Ovary (tissue), 7 donors: ENCODE measurements at regions not wholly inside any gene's neighbourhood (a gene's known extent, or its start where the extent isn't known, plus 50 kb on each side); places are given as distances from the start of the nearest gene placed in this dataset.
"Not testable (repeated sequence)": the region's sequence is repeated elsewhere in the genome, so short reads cannot be mapped to it uniquely, and the experiment has no call there.

Experiments
- DNase-seq, 5 donors: peaks; one replicate each; pipeline ENCODE4 v3.0.0-alpha.2; 2019 to 2020
- H3K27ac ChIP-seq, 2 donors: fragments of 200-600 bp; one replicate each; pipeline versions ENCODE4 v1.5.1 to v1.8.0; 2019 to 2022
- H3K27me3 ChIP-seq: fragments of 200-600 bp; one replicate; pipeline ENCODE4 v1.8.0; 2022
- H3K36me3 ChIP-seq: fragments of 200-600 bp; sonication (generic); one replicate; pipeline ENCODE4 v1.5.1; 2019
- H3K4me1 ChIP-seq: one replicate; pipeline ENCODE4 v1.8.1; 2013; ENCODE audit warnings: mild to moderate bottlenecking, moderate library complexity; ENCODE audit not compliant: insufficient read depth
- H3K4me3 ChIP-seq: fragments of 200-600 bp; sonication (generic); one replicate; pipeline ENCODE4 v1.5.1; 2017
- H3K9me3 ChIP-seq, 2 donors: fragments of 200-600 bp in 1 of 2; sonication (generic) in 1 of 2; one replicate each; pipeline versions ENCODE4 v1.5.1 to v1.8.1; 2013 to 2019; ENCODE audit warnings: mild to moderate bottlenecking in 1 of 2, moderate library complexity in 1 of 2
- EP300 ChIP-seq: sonication (generic); formaldehyde crosslinking; IDR thresholded peaks from one replicate; pipeline ENCODE4 v1.6.1; 2017; ENCODE audit warnings: antibody characterized with exemption
- POLR2A ChIP-seq: fragments of 450-650 bp; IDR thresholded peaks from one replicate; pipeline ENCODE4 v1.6.1; 2017; ENCODE audit warnings: antibody characterized with exemption, mild to moderate bottlenecking, moderate library complexity
- WGBS, 3 donors: extraction: QIAGEN DNeasy Blood & Tissue Kit in 1 of 3; methylation state at CpG; one replicate each; pipeline versions ENCODE4 v1.1.5 to v1.1.7; 2013 to 2017; 5-methylcytosine and 5-hydroxymethylcytosine counted together
- intact Hi-C, 4 donors: fragments of 100-400 bp; cut with DNase I; formaldehyde crosslinking; loops; one replicate each; pipeline versions ENCODE4 v1.11.0 to v1.15.1; 2022 to 2023
- TF ChIP-seq, protein P1 (sequence below), 3 donors: fragments of 450-650 bp in 2 of 3; fragments of 200-600 bp in 1 of 3; IDR thresholded peaks; one replicate each; pipeline versions ENCODE4 v1.5.1 to v1.8.0; 2016 to 2022; ENCODE audit warnings: antibody characterized with exemption in 3 of 3, mild to moderate bottlenecking in 1 of 3
- donor health status: DM: no; HTN: no; CAD: no; lungs with moderate emphysema.
- donor health status: DM: no; HTN: no; CAD: no.
- donor health status: Bipolar disorder and iron deficiency.
- donor health status: DM: no; HTN: no; CAD: no.
- donor health status: DM: yes; HTN: yes; CAD: no.

DNA sequence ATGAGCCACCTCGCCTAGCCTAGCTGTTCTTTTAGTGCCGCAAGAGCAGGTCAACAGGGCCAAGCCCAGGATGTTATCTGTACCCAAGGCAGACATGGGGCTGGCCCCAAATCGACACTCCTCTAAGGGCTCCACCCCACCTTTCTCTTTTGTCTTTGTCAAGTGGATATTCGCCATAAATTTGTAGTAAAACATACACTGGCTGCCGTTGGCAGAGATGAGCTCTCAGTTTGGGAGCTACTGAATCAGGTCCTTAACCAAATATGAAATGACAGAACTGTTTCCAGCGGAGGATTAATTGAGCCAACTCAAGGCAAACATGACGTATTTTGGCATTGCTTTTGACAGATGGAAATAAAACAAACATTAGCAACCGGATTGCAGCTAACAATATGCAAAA lies 556.9 kb upstream of the CDH5 start:
- 67 to 80% (median 78%) methylated on average over 8 of the region's 8 CpGs for WGBS, 3 donors
- Histone ChIP-seq H3K27me3 (no peaks in the 10 kb centered on the region), H3K27ac (no peak overlapping the region), H3K36me3 (no peaks in the 10 kb centered on the region), H3K4me1 (no peaks in the 10 kb centered on the region), H3K4me3 (no peak overlapping the region), H3K9me3 (no peaks in the 10 kb centered on the region)
- intact Hi-C loops, result no loop called here
- TF ChIP-seq, protein P1, sequence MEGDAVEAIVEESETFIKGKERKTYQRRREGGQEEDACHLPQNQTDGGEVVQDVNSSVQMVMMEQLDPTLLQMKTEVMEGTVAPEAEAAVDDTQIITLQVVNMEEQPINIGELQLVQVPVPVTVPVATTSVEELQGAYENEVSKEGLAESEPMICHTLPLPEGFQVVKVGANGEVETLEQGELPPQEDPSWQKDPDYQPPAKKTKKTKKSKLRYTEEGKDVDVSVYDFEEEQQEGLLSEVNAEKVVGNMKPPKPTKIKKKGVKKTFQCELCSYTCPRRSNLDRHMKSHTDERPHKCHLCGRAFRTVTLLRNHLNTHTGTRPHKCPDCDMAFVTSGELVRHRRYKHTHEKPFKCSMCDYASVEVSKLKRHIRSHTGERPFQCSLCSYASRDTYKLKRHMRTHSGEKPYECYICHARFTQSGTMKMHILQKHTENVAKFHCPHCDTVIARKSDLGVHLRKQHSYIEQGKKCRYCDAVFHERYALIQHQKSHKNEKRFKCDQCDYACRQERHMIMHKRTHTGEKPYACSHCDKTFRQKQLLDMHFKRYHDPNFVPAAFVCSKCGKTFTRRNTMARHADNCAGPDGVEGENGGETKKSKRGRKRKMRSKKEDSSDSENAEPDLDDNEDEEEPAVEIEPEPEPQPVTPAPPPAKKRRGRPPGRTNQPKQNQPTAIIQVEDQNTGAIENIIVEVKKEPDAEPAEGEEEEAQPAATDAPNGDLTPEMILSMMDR (IDR thresholded peaks at IDR 0.05), result no peak
- TF ChIP-seq EP300 (no peak), POLR2A (no peak)
- DNase-seq, result no peak

- no peak for DNase-seq
- H3K36me3 ChIP-seq, result no peaks in the 10 kb centered on the region
- TF ChIP-seq POLR2A, result no peak
- no peaks in the 10 kb centered on the region for H3K4me1 ChIP-seq
- no peak overlapping the region for H3K4me3 ChIP-seq
- H3K27ac ChIP-seq, result no peak overlapping the region
- H3K27me3 ChIP-seq, result no peaks in the 10 kb centered on the region
- intact Hi-C loops, result no loop called here
- WGBS, 3 donors, result 78 to 83% (median 80%) methylated on average over 4 of the region's 4 CpGs
- no peaks in the 10 kb centered on the region for H3K9me3 ChIP-seq
Observed at GRCh38 chr16:65808790-65809189, 557.7 kb upstream of the CDH5 start.

DNA sequence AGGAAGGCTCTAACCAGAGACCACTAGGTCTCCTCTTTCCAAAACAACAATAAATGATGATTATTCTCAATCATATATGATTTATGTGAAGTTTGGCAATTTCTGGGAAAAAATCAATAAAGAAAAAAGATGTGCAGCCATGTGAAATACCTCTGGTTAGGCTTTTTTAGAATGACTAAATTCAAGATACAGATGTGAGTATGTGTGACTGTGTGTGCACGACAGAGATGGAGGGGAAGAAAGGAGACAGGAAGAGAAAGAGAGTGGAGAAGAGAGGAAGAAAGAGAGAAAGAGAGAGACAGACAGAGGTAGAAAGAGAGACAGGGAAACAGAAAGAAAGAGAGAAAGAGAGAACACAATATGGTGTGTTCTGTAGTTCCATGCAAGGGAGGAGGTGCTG lies 558.6 kb upstream of the CDH5 start:
- no peak overlapping the region for H3K4me3 ChIP-seq
- no peaks in the 10 kb centered on the region for H3K4me1 ChIP-seq
- H3K27me3 ChIP-seq, result no peaks in the 10 kb centered on the region
- H3K36me3 ChIP-seq, result no peaks in the 10 kb centered on the region
- intact Hi-C loops, result no loop called here
- H3K9me3 ChIP-seq, result no peaks in the 10 kb centered on the region
- WGBS, 3 donors, result 87 to 100% (median 93%) methylated on average over 1 of the region's 1 CpG
- no peak for DNase-seq
- TF ChIP-seq EP300, result no peak
- TF ChIP-seq, protein P1 (IDR thresholded peaks at IDR 0.05), result no peak
- no peak for TF ChIP-seq POLR2A
- no peak overlapping the region for H3K27ac ChIP-seq

GRCh38 chr16:65805704-65806103 lies 560.8 kb upstream of the CDH5 start:
- H3K36me3 ChIP-seq, DNase-seq, H3K4me3 ChIP-seq, H3K27ac ChIP-seq, H3K4me1 ChIP-seq, H3K27me3 ChIP-seq, intact Hi-C loops, H3K9me3 ChIP-seq: not testable (repeated sequence)

DNA sequence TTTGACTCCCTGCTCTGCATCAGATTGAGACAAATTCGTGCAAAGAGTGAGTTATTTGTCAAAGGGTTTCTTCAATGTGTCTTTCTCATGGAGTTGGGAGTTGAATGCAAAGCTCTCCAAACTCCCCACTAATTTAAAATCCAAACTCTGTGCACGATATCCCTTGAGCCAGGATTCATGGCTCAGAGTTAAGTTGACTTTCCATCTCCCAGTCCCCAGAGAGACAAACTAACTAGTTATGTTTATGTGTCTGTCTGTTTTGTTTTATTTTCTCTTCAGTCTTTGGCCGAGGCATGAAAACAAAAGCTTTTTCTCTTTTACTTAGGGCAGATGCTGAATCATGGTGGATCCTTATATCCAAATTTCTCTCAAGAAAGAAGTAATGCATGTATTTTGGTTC lies 570.0 kb upstream of the CDH5 start:
- Histone ChIP-seq H3K27me3 (no peaks in the 10 kb centered on the region), H3K27ac (no peak overlapping the region), H3K4me3 (no peak overlapping the region), H3K4me1 (peaks cover 2% of the 10 kb centered on the region), H3K9me3 (no peaks in the 10 kb centered on the region), H3K36me3 (no peaks in the 10 kb centered on the region)
- intact Hi-C loops, result no loop called here
- no peak for DNase-seq
- TF ChIP-seq, protein P1 (IDR thresholded peaks at IDR 0.05), result no peak
- no peak for TF ChIP-seq POLR2A
- no peak for TF ChIP-seq EP300
- 10 to 19% (median 12%) methylated on average over 3 of the region's 3 CpGs for WGBS, 3 donors

DNA sequence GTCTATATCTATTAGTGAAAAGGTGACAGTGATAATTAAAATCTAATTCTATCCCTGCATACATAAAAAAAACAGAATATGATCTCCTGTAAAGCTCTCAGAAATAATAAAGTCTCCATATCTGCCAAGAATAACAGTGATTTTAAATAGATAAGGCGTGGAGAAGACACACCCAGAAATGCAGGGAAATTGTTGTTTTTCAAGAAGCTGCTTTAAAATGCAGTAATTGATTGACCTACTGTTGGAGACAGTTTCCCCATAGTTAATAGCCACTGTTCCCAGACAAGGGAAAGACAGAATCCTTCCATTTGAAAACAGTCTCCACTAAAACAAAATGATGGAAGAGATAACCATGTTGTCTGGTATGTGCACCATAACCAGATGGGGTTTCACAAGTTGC lies 571.5 kb upstream of the CDH5 start:
- Histone ChIP-seq H3K36me3 (no peaks in the 10 kb centered on the region), H3K27me3 (no peaks in the 10 kb centered on the region), H3K4me3 (no peak overlapping the region), H3K9me3 (no peaks in the 10 kb centered on the region), H3K4me1 (peaks cover 2% of the 10 kb centered on the region), H3K27ac (no peak overlapping the region)
- TF ChIP-seq, protein P1 (IDR thresholded peaks at IDR 0.05), result no peak
- TF ChIP-seq EP300, result no peak
- intact Hi-C loops, result no loop called here
- 76 to 83% (median 77%) methylated on average over 1 of the region's 1 CpG for WGBS, 3 donors
- no peak for DNase-seq
